ENCODE measurements at regions not wholly inside any gene's neighbourhood (a gene's known extent, or its start where the extent isn't known, plus 50 kb on each side); places are given as distances from the start of the nearest gene placed in this dataset.
A peak's percentile ranks its signal among the peaks of the same experiment; 100 is the strongest.

- ATAC-seq: no peak
Measured at GRCh38 chr1:48164571-48164970, 57.9 kb upstream of the SLC5A9 start.

- ATAC-seq: no peak
Measured at GRCh38 chr1:48160486-48161132, 61.9 kb upstream of the SLC5A9 start.

GRCh38 chr1:48139275-48139674 lies 83.2 kb upstream of the SLC5A9 start:
- no peak for ATAC-seq

GRCh38 chr1:48127735-48128685 lies 94.5 kb upstream of the SLC5A9 start:
- ATAC-seq: no peak

GRCh38 chr1:48123647-48124046 lies 98.9 kb upstream of the SLC5A9 start:
- ATAC-seq: no peak

GRCh38 chr1:48121955-48122354 lies 100.6 kb upstream of the SLC5A9 start:
- no peak for ATAC-seq

GRCh38 chr1:48120621-48121020 lies 101.9 kb upstream of the SLC5A9 start:
- ATAC-seq: no peak

- no peak for ATAC-seq
Measured at GRCh38 chr1:48115835-48116234, 106.7 kb upstream of the SLC5A9 start.

- ATAC-seq: no peak
Measured at GRCh38 chr1:48114596-48115382, 107.7 kb upstream of the SLC5A9 start.

GRCh38 chr1:48109390-48110013 lies 112.3 kb upstream of the TRABD2B start:
- ATAC-seq: no peak

GRCh38 chr1:48107516-48107915 lies 110.3 kb upstream of the TRABD2B start:
- ATAC-seq: peak in 1 of 2 donors; percentile 10

- no peak for ATAC-seq
Measured at GRCh38 chr1:48106049-48106448, 108.9 kb upstream of the TRABD2B start.

GRCh38 chr1:48105165-48105564 lies 108.0 kb upstream of the TRABD2B start:
- no peak for ATAC-seq

- no peak for ATAC-seq
Measured at GRCh38 chr1:48103495-48103894, 106.3 kb upstream of the TRABD2B start.

- no peak for ATAC-seq
Measured at GRCh38 chr1:48102766-48103165, 105.6 kb upstream of the TRABD2B start.

GRCh38 chr1:48099072-48099773 lies 102.0 kb upstream of the TRABD2B start:
- no peak for ATAC-seq

- peak; percentile 51 to 76 for ATAC-seq
Measured at GRCh38 chr1:48093696-48094528, 96.7 kb upstream of the TRABD2B start.

- no peak for ATAC-seq
Measured at GRCh38 chr1:48093147-48093546, 96.0 kb upstream of the TRABD2B start.

GRCh38 chr1:48092401-48092800 lies 95.2 kb upstream of the TRABD2B start:
- no peak for ATAC-seq

- ATAC-seq: no peak
Measured at GRCh38 chr1:48089356-48089891, 92.2 kb upstream of the TRABD2B start.

GRCh38 chr1:48084826-48085225 lies 87.6 kb upstream of the TRABD2B start:
- no peak for ATAC-seq

All from activated CD4-positive, CD25-positive, alpha-beta regulatory T cell treated with anti-CD3 and anti-CD28 coated beads, Interleukin-2, amount 50 U/mL, for 24 hours (primary cell).